ENCODE measurements at regions not wholly inside any gene's neighbourhood (a gene's known extent, or its start where the extent isn't known, plus 50 kb on each side); places are given as distances from the start of the nearest gene placed in this dataset.
"Not testable (repeated sequence)": the region's sequence is repeated elsewhere in the genome, so short reads cannot be mapped to it uniquely, and the experiment has no call there.

GRCh38 chr11:95432714-95433503, 201.9 kb upstream of the SESN3 start:
- peak; percentile 9 for DNase-seq

DNA sequence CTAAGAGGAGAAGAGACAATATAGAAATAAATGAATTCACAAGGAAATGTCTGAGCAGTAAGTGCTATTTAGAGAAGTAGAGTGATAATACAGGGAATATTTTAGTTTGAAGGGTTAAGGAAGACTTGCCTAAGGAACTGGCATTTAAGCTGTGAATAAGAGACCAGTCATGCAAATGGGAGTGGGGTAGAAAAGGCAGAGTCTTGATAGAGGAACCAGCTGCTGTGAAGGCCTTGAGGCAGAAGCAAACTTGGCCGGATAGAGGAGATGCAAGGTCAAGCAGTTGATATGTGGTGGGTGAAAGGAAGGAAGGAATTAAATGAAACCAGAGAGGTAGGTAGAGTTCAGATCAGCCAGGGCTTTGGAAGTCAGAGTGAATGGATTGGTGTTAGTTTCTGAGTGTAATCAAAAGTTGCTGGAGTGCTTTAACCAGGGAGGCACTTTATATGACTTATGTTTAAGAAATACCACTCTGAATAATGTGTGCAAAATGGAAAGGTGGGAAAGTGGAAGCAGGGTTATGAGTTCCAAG, 198.4 kb upstream of the SESN3 start:
- no peak for DNase-seq

- no peak for DNase-seq
Observed at GRCh38 chr11:95426823-95427462, 195.9 kb upstream of the SESN3 start.

GRCh38 chr11:95419915-95420314, 188.9 kb upstream of the SESN3 start:
- no peak for DNase-seq

- DNase-seq = no peak
Observed at GRCh38 chr11:95418916-95419315, 187.9 kb upstream of the SESN3 start.

DNA sequence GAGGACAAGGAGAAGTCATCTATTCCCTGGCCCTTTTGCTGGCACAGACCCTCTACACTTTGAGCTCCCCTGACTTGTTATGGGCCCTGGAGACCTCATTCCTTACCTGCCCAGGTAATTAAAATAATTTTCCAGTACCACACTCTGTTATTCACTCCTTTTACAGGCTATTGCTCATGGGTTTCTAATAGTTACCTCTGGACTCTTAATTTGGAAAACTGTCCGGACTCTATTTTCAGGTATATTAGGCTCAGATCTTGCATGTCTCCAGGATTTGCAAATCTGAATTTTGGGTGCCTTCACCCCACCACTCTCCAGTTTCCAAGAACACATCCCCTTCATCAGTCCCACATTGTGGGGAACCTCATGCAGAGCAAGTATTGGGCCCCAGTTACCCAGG, 186.8 kb upstream of the SESN3 start:
- no peak for DNase-seq

GRCh38 chr11:95415837-95416304, 184.9 kb upstream of the SESN3 start:
- DNase-seq = no peak

GRCh38 chr11:95414217-95414616, 183.2 kb upstream of the SESN3 start:
- no peak for DNase-seq

GRCh38 chr11:95413761-95414160, 182.8 kb upstream of the SESN3 start:
- DNase-seq = no peak

- DNase-seq = no peak
Observed at GRCh38 chr11:95413021-95413420, 182.0 kb upstream of the SESN3 start.

GRCh38 chr11:95412074-95412473, 181.1 kb upstream of the SESN3 start:
- DNase-seq = peak; percentile 38

DNA sequence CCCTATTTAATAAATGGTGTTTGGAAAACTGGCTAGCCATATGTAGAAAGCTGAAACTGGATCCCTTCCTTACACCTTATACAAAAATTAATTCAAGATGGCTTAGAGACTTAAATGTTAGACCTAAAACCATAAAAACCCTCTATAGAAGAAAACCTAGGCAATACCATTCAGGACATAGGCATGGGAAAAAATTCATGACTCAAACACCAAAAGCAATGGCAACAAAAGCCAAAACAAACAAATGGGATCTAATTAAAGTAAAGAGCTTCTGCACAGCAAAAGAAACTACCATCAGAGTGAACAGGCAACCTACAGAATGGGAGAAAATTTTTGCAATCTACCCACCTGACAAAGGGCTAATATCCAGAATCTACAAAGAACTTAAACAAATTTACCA, 179.7 kb upstream of the SESN3 start:
- DNase-seq = not testable (repeated sequence)

GRCh38 chr11:95406271-95406670, 175.3 kb upstream of the SESN3 start:
- no peak for DNase-seq

DNA sequence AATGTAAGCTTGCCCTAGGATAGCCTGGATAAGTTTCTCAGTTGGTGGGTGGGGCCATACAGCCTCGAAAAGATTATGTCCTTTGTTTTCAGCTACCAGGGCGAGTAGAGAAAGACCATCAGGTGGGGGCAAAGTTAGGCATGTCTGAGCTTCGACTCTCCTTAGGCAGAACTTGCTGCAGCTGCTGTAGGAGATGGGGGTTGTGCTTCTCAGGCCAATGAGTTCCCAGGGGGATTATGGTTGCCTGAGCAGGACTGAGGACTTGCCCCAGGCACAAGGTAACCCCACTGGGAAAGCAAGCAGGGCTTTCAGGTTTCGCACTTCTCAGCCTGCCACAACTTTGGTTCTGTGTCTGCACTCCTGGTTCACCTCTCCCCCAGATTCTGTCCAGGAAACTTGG, 173.4 kb upstream of the SESN3 start:
- DNase-seq = peak; percentile 92

- peak; percentile 75 for DNase-seq
Observed at GRCh38 chr11:95398437-95399112, 167.6 kb upstream of the SESN3 start.

- no peak for DNase-seq
Observed at GRCh38 chr11:95392644-95393043, 161.6 kb upstream of the SESN3 start.

DNA sequence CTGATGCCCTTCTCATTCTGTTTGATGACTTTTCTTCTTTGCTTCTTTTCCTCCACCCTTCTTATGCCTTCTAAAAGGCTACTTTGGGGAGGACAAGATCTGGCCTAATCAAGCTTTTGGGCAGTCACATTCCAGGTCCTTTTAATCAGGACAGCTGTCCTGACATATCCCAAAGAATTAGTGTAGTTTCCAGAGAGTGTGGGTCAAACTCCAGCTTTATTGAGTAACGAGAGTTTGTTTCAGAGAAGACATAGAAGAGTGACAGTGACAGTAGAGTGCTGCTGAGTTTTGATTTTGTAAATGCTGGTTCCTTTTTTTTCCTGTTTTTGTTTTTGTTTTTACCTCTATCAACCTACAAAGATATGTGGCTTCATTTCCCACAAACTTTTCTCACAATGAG, 158.4 kb upstream of the SESN3 start:
- DNase-seq = no peak

DNA sequence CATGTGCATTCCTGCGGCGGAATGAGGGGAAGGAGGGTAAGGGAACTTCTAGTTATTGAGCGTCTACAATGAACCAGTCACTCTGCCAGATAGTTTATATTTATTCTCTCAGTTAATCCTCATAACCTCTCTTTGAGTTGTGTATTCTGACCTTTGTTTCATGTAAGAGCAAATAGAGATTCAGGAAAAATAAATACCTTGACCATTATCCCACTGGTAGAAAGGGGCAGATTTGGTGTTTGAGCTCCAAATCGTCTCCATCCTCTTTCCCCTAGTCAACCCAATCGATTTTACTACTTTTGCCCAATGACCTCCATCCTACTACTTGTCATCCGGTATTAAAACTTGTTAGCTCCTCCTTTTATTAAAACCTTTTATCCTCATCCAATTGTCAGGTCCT, 157.1 kb upstream of the SESN3 start:
- no peak for DNase-seq

- DNase-seq = no peak
Observed at GRCh38 chr11:95387325-95387724, 156.3 kb upstream of the SESN3 start.

DNA sequence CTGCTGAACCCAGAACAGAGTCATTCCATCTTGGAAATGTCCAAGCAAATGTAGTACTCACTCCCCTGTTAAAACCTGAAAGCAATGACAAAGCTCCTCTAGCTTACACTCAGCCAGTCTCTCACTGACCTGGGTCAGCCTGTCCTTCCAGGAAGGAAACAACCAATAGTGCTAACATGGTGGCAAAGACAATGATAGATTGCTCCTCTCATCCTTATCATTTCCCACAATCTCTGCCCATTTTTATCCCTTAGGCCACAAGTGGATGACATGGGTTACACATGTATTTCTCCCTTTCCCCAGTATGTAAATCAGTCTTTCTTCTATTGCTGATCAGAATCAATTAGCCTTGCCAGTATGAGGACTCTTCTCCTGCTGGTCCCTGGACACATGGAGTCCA, 154.6 kb upstream of the SESN3 start:
- no peak for DNase-seq

- no peak for DNase-seq
Observed at GRCh38 chr11:95379479-95379878, 148.5 kb upstream of the SESN3 start.

GRCh38 chr11:95378789-95379188, 147.8 kb upstream of the SESN3 start:
- DNase-seq = peak; percentile 48

DNA sequence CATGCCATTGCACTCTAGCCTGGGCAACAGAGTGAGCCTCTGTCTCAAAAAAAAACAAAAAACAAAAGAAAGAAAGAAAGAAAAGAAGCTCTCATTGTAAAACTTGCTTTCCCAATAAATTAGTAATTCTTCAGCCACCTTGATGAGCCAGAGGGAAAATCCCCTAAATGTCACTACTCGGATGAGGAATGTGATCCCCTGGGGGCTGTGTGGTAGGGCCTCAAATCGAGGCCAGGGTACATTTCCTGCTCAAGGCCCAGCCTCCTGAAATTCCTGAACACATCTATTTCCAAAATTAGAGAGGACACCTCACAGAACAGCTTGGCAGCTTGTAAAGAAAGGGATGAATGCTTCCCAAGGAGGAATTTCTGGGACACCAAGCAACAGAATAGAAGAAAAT, 147.1 kb upstream of the SESN3 start:
- DNase-seq = no peak

GRCh38 chr11:95375886-95376285, 144.9 kb upstream of the SESN3 start:
- DNase-seq = peak; percentile 80
